Kidney (tissue), 13 donors: ENCODE measurements at regions not wholly inside any gene's neighbourhood (a gene's known extent, or its start where the extent isn't known, plus 50 kb on each side); places are given as distances from the start of the nearest gene placed in this dataset.

Source experiments
- DNase-seq, 5 donors: peaks; one replicate each; pipeline ENCODE4 v3.0.0-alpha.2; 2013 to 2020
- FAIRE-seq: peaks from 2 replicates; lab custom pipeline; 2012; peaks lifted over from hg19 to GRCh38; lab: Jason Lieb, UNC
- H3K27ac ChIP-seq, 2 donors: one replicate each; pipeline ENCODE4 v1.7.0; 2013; ENCODE audit warnings: low read depth in 2 of 2, low read length in 2 of 2, inconsistent platforms in 1 of 2
- H3K27me3 ChIP-seq: one replicate; pipeline ENCODE4 v1.7.1; 2013; ENCODE audit warnings: low read length, inconsistent platforms; ENCODE audit not compliant: control insufficient read depth, insufficient read depth
- H3K36me3 ChIP-seq, 3 donors: one replicate each; pipeline versions ENCODE4 v1.7.0 to v1.7.1; 2013; ENCODE audit warnings: low read length in 3 of 3, control low read depth in 1 of 3, inconsistent platforms in 1 of 3; ENCODE audit not compliant: insufficient read depth in 3 of 3, control insufficient read depth in 2 of 3
- H3K4me1 ChIP-seq, 3 donors: one replicate each; pipeline versions ENCODE4 v1.7.0 to v1.7.1; 2013; ENCODE audit warnings: low read length in 3 of 3, inconsistent platforms in 1 of 3, low read depth in 1 of 3; ENCODE audit not compliant: control insufficient read depth in 2 of 3, insufficient read depth in 2 of 3
- H3K4me3 ChIP-seq, 3 donors: one replicate each; pipeline versions ENCODE4 v1.7.0 to v1.8.1; 2013; ENCODE audit warnings: low read length in 3 of 3, control low read depth in 1 of 3, inconsistent platforms in 1 of 3
- H3K9ac ChIP-seq, 3 donors: one replicate each; pipeline versions ENCODE4 v1.7.0 to v1.7.1; 2013; ENCODE audit warnings: low read length in 3 of 3, control low read depth in 1 of 3, inconsistent platforms in 1 of 3
- H3K9me3 ChIP-seq, 3 donors: one replicate each; pipeline versions ENCODE4 v1.7.0 to v1.7.1; 2013; ENCODE audit warnings: low read length in 3 of 3, control low read depth in 1 of 3, inconsistent platforms in 1 of 3; ENCODE audit not compliant: control insufficient read depth in 2 of 3, insufficient read depth in 1 of 3
- CTCF ChIP-seq: IDR thresholded peaks from 3 replicates; pipeline ENCODE4 v1.5.1; 2012; ENCODE audit warnings: mild to moderate bottlenecking, moderate library complexity, borderline replicate concordance; ENCODE audit not compliant: insufficient read depth; ENCODE audit errors: extremely low read depth
- intact Hi-C: fragments of 100-400 bp; cut with DNase I; formaldehyde crosslinking; loops from one replicate; pipeline ENCODE4 v1.11.1; 2022
- donor health status: control.
- donor health status: control.
- donor health status: control.
- donor health status: control.
- donor health status: control.
- donor health status: DM: yes; HTN: yes; CAD: no.
- donor health status: Normal renal cell carcinoma (clear cell type).

- Histone ChIP-seq H3K9ac (no peak overlapping the region), H3K4me1 (no peaks in the 10 kb centered on the region), H3K36me3 (no peaks in the 10 kb centered on the region), H3K9me3 (no peaks in the 10 kb centered on the region), H3K27ac (no peak overlapping the region), H3K27me3 (no peaks in the 10 kb centered on the region), H3K4me3 (no peak overlapping the region)
- no peak for TF ChIP-seq CTCF
- peak in 1 of 5 donors; percentile 51 for DNase-seq
- intact Hi-C loops: no loop called here
- FAIRE-seq: no peak
Observed at GRCh38 chr10:78471326-78471722, 437.7 kb downstream of the RPS24 start.

GRCh38 chr10:78471723-78472550 lies 438.3 kb downstream of the RPS24 start:
- H3K9ac ChIP-seq: no peak overlapping the region
- H3K27me3 ChIP-seq: no peaks in the 10 kb centered on the region
- H3K4me3 ChIP-seq: no peak overlapping the region
- FAIRE-seq: no peak
- H3K36me3 ChIP-seq: no peaks in the 10 kb centered on the region
- no peak overlapping the region for H3K27ac ChIP-seq
- no peaks in the 10 kb centered on the region for H3K9me3 ChIP-seq
- intact Hi-C loops: no loop called here
- no peak for TF ChIP-seq CTCF
- H3K4me1 ChIP-seq: no peaks in the 10 kb centered on the region
- peak in 4 of 5 donors; percentile 78 to 90 (median 84) for DNase-seq

- H3K27ac ChIP-seq: no peak overlapping the region
- no peak for FAIRE-seq
- DNase-seq: peak in 2 of 5 donors; percentile 68 to 70
- no peaks in the 10 kb centered on the region for H3K27me3 ChIP-seq
- no peaks in the 10 kb centered on the region for H3K9me3 ChIP-seq
- intact Hi-C loops: no loop called here
- no peaks in the 10 kb centered on the region for H3K36me3 ChIP-seq
- no peak overlapping the region for H3K9ac ChIP-seq
- H3K4me3 ChIP-seq: no peak overlapping the region
- TF ChIP-seq CTCF: no peak
- no peaks in the 10 kb centered on the region for H3K4me1 ChIP-seq
Observed at GRCh38 chr10:78472551-78472890, 438.9 kb downstream of the RPS24 start.

- no peak for TF ChIP-seq CTCF
- intact Hi-C loops: no loop called here
- Histone ChIP-seq H3K27ac (no peak overlapping the region), H3K27me3 (no peaks in the 10 kb centered on the region), H3K9me3 (no peaks in the 10 kb centered on the region), H3K36me3 (no peaks in the 10 kb centered on the region), H3K4me1 (no peaks in the 10 kb centered on the region), H3K4me3 (no peak overlapping the region), H3K9ac (no peak overlapping the region)
- DNase-seq: peak in 4 of 5 donors; percentile 53 to 74 (median 56)
- no peak for FAIRE-seq
Observed at GRCh38 chr10:78473006-78473405, 439.3 kb downstream of the RPS24 start.
